GM23248 (cell line): ENCODE measurements at regions not wholly inside any gene's neighbourhood (a gene's known extent, or its start where the extent isn't known, plus 50 kb on each side); places are given as distances from the start of the nearest gene placed in this dataset.

Source experiments
- EZH2 ChIP-seq: fragments of 200-600 bp; sonication (generic); IDR thresholded peaks from 2 replicates; pipeline ENCODE4 v1.6.1; 2018; ENCODE audit warnings: antibody characterized with exemption, mild to moderate bottlenecking; ENCODE audit not compliant: insufficient read depth, poor library complexity, severe bottlenecking
- EZH2phosphoT487 ChIP-seq: fragments of 200-600 bp; sonication (generic); IDR thresholded peaks from 2 replicates; pipeline ENCODE4 v1.6.1; 2018; ENCODE audit warnings: antibody characterized with exemption, moderate library complexity, mild to moderate bottlenecking, low read depth; ENCODE audit not compliant: insufficient read depth

DNA sequence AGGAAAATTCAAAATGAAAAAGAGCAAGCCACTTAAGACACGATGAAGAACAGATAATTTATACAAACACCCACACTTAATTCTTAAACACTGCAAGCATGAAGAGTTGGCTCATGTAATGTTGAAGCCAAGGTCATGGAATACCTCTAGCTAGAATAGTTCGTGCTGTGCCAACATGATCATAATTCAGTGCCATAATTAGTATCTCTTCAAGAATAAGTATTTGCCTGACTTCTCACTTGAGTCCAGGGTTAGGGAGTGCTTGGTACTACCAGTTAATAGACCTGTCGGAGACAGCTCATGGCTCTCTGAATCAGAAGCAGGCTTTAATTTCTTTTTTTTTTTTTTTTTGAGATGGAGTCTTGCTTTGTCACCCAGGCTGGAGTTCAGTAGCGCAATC is 206.3 kb downstream of the UNC5CL start:
- TF ChIP-seq EZH2phosphoT487: no peak
- TF ChIP-seq EZH2: no peak
